H1 (cell line): ENCODE measurements at regions not wholly inside any gene's neighbourhood (a gene's known extent, or its start where the extent isn't known, plus 50 kb on each side); places are given as distances from the start of the nearest gene placed in this dataset.

Experiments
- CTCF ChIA-PET: fragments of 300-600 bp; sonication (Branson Sonifier 250); formaldehyde crosslinking; loops from one replicate; lab custom pipeline; 2021; ENCODE audit not compliant: partially characterized antibody; lab: Charles Lee
- POLR2A ChIA-PET: fragments of 300-600 bp; sonication (Branson Sonifier 250); formaldehyde crosslinking; loops from one replicate; lab custom pipeline; 2021; ENCODE audit warnings: inconsistent platforms; ENCODE audit not compliant: partially characterized antibody; lab: Charles Lee
- DNase-seq, 2 experiments: peaks; one replicate each; pipeline versions ENCODE4 v3.0.0 to v3.0.0-alpha.2; 2010 to 2022; ENCODE audit warnings: low spot score in 2 of 2, low read depth in 1 of 2, mixed read lengths in 1 of 2
- FAIRE-seq: peaks from 2 replicates; lab custom pipeline; 2011; peaks lifted over from hg19 to GRCh38; lab: Jason Lieb, UNC
- H2AFZ ChIP-seq: 2 replicates; pipeline ENCODE4 v1.8.1; 2012; ENCODE audit warnings: low read length, inconsistent platforms
- H2AK5ac ChIP-seq: 2 replicates; pipeline ENCODE4 v1.6.1; 2013; ENCODE audit warnings: low read depth, low read length
- H2BK120ac ChIP-seq: replicated peaks from 2 replicates; pipeline ENCODE3; 2013; ENCODE audit warnings: low read depth, low read length, inconsistent platforms
- H2BK12ac ChIP-seq: 2 replicates; pipeline ENCODE4 v1.6.1; 2013; ENCODE audit warnings: low read depth, low read length
- H2BK15ac ChIP-seq: 2 replicates; pipeline ENCODE4 v1.6.1; 2013; ENCODE audit warnings: low read length
- H2BK20ac ChIP-seq: 2 replicates; pipeline ENCODE4 v1.6.1; 2013; ENCODE audit warnings: low read length
- H2BK5ac ChIP-seq: 2 replicates; pipeline ENCODE4 v1.6.1; 2013; ENCODE audit warnings: low read depth, low read length
- H3K14ac ChIP-seq: 2 replicates; pipeline ENCODE4 v1.6.1; 2013; ENCODE audit warnings: inconsistent platforms; ENCODE audit not compliant: insufficient read length
- H3K18ac ChIP-seq: 2 replicates; pipeline ENCODE4 v1.6.1; 2013; ENCODE audit warnings: low read length; ENCODE audit errors: extremely low read depth
- H3K23ac ChIP-seq: 2 replicates; pipeline ENCODE4 v1.6.1; 2013; ENCODE audit warnings: inconsistent platforms; ENCODE audit not compliant: insufficient read length
- H3K23me2 ChIP-seq: 2 replicates; pipeline ENCODE4 v1.6.1; 2013; ENCODE audit warnings: low read depth, low read length
- H3K27ac ChIP-seq: 2 replicates; pipeline ENCODE4 v1.6.1; 2011; ENCODE audit warnings: low read depth, low read length, inconsistent platforms
- H3K27me3 ChIP-seq, 4 experiments: replicated peaks in 1 of 4; 1 replicate in 1 of 4; 2 replicates in 3 of 4; pipeline versions ENCODE4 v1.6.1 to v1.8.1; 2011 to 2013; ENCODE audit warnings: low read length in 3 of 4, mild to moderate bottlenecking in 3 of 4, inconsistent platforms in 2 of 4, mixed read lengths in 2 of 4, moderate library complexity in 1 of 4; ENCODE audit not compliant: control insufficient read depth in 3 of 4, insufficient read depth in 3 of 4; ENCODE audit errors: extremely low read depth in 1 of 4
- H3K36me3 ChIP-seq, 4 experiments: 2 replicates each; pipeline versions ENCODE4 v1.6.1 to v1.8.1; 2011 to 2013; ENCODE audit warnings: mild to moderate bottlenecking in 4 of 4, low read length in 3 of 4, moderate library complexity in 2 of 4, control low read depth in 1 of 4, inconsistent platforms in 1 of 4; ENCODE audit not compliant: insufficient read depth in 4 of 4, control insufficient read depth in 2 of 4
- H3K4ac ChIP-seq: replicated peaks from 2 replicates; pipeline ENCODE3; 2013; ENCODE audit warnings: low read length, low read depth, mixed read lengths, inconsistent platforms; ENCODE audit not compliant: insufficient read length
- H3K4me1 ChIP-seq, 4 experiments: replicated peaks in 1 of 4; 1 replicate in 1 of 4; 2 replicates in 3 of 4; pipeline versions ENCODE4 v1.6.1 to v1.8.1; 2011 to 2013; ENCODE audit warnings: low read length in 3 of 4, inconsistent platforms in 2 of 4, mixed read lengths in 1 of 4; ENCODE audit not compliant: insufficient read depth in 4 of 4, control insufficient read depth in 3 of 4
- H3K4me2 ChIP-seq, 2 experiments: 2 replicates each; pipeline versions ENCODE4 v1.6.1 to v1.8.1; 2011 to 2013; ENCODE audit warnings: low read depth in 2 of 2, low read length in 2 of 2, control low read depth in 1 of 2, inconsistent platforms in 1 of 2, mild to moderate bottlenecking in 1 of 2; ENCODE audit not compliant: insufficient read depth in 1 of 2
- H3K4me3 ChIP-seq, 4 experiments: fragments of 200-600, 300-600 bp in 1 of 4; sonication (generic), shearing (Covaris generic), sonication (Bioruptor Twin) in 1 of 4; 2 replicates each; pipeline versions ENCODE4 v1.5.1 to v1.8.1; 2011 to 2016; ENCODE audit warnings: low read length in 4 of 4, low read depth in 3 of 4, control low read depth in 2 of 4, inconsistent platforms in 2 of 4, mild to moderate bottlenecking in 2 of 4, mixed read lengths in 1 of 4, moderate library complexity in 1 of 4; ENCODE audit not compliant: insufficient read depth in 2 of 4; ENCODE audit errors: extremely low read depth in 1 of 4
- H3K56ac ChIP-seq: replicated peaks from 2 replicates; pipeline ENCODE3; 2013; ENCODE audit warnings: low read depth, mild to moderate bottlenecking, mixed read lengths, low read length, inconsistent platforms; ENCODE audit not compliant: insufficient read length
- H3K79me1 ChIP-seq: 2 replicates; pipeline ENCODE4 v1.6.1; 2013; ENCODE audit warnings: low read depth, low read length, control low read depth
- H3K79me2 ChIP-seq, 2 experiments: 2 replicates each; pipeline versions ENCODE4 v1.6.1 to v1.8.1; 2012 to 2013; ENCODE audit warnings: low read length in 2 of 2, mild to moderate bottlenecking in 2 of 2, inconsistent platforms in 1 of 2; ENCODE audit not compliant: insufficient read depth in 2 of 2, control insufficient read depth in 1 of 2
- H3K9ac ChIP-seq, 4 experiments: replicated peaks in 1 of 4; 1 replicate in 1 of 4; 2 replicates in 3 of 4; pipeline versions ENCODE4 v1.6.1 to v1.8.1; 2011 to 2013; ENCODE audit warnings: low read depth in 3 of 4, low read length in 3 of 4, control low read depth in 2 of 4, mild to moderate bottlenecking in 2 of 4, moderate library complexity in 2 of 4, inconsistent platforms in 1 of 4; ENCODE audit errors: extremely low read depth in 1 of 4
- H3K9me3 ChIP-seq, 2 experiments: 2 replicates each; pipeline versions ENCODE4 v1.6.1 to v1.8.1; 2012 to 2013; ENCODE audit warnings: mild to moderate bottlenecking in 2 of 2, moderate library complexity in 2 of 2, control low read depth in 1 of 2, inconsistent platforms in 1 of 2, low read depth in 1 of 2, low read length in 1 of 2, mixed read lengths in 1 of 2; ENCODE audit not compliant: insufficient read depth in 2 of 2
- H4K20me1 ChIP-seq, 2 experiments: replicated peaks in 1 of 2; 2 replicates each; pipeline versions ENCODE3 to v1.8.1; 2011 to 2013; ENCODE audit warnings: inconsistent platforms in 2 of 2, low read length in 2 of 2, mild to moderate bottlenecking in 1 of 2; ENCODE audit not compliant: insufficient read depth in 2 of 2, control insufficient read depth in 1 of 2
- H4K5ac ChIP-seq: 2 replicates; pipeline ENCODE4 v1.6.1; 2013; ENCODE audit warnings: low read length, low read depth, mixed read lengths, inconsistent platforms; ENCODE audit not compliant: insufficient read length
- H4K8ac ChIP-seq: 2 replicates; pipeline ENCODE4 v1.8.0; 2013; ENCODE audit warnings: mild to moderate bottlenecking, moderate library complexity, low read length, inconsistent platforms; ENCODE audit not compliant: insufficient read depth; ENCODE audit errors: extremely low read depth
- H4K91ac ChIP-seq: replicated peaks from 2 replicates; pipeline ENCODE3; 2013; ENCODE audit warnings: low read length, mixed read lengths, inconsistent platforms; ENCODE audit not compliant: insufficient read length
- ASH2L ChIP-seq: fragments of 200-600, 300-600 bp; sonication (generic); IDR thresholded peaks from one replicate; pipeline ENCODE4 v1.7.1; 2017; ENCODE audit warnings: low read length
- CBX5 ChIP-seq: fragments of 300-800, 300-1000 bp; sonication (generic); IDR thresholded peaks from 2 replicates; pipeline ENCODE4 v1.7.1; 2016; ENCODE audit warnings: antibody characterized with exemption, low read length, low read depth
- CBX8 ChIP-seq: fragments of 300-800, 300-1000 bp; sonication (generic); IDR thresholded peaks from 2 replicates; pipeline ENCODE4 v1.7.1; 2016; ENCODE audit warnings: low read depth, low read length, borderline replicate concordance
- EZH2 ChIP-seq: fragments of 200-600 bp; sonication (generic); IDR thresholded peaks from 2 replicates; pipeline ENCODE4 v1.7.1; 2012; ENCODE audit warnings: low read depth, mild to moderate bottlenecking, moderate library complexity, low read length, inconsistent platforms; ENCODE audit not compliant: severe bottlenecking
- HDAC6 ChIP-seq: IDR thresholded peaks from one replicate; pipeline ENCODE4 v1.7.1; 2012; ENCODE audit warnings: low read depth, mild to moderate bottlenecking, inconsistent platforms, low read length, moderate library complexity
- KDM5A ChIP-seq: fragments of 200-600 bp; IDR thresholded peaks from 2 replicates; pipeline ENCODE4 v1.7.1; 2012; ENCODE audit warnings: mild to moderate bottlenecking, low read length, inconsistent platforms, mixed read lengths
- POLR2A ChIP-seq, 2 experiments: IDR thresholded peaks; 1 replicate in 1 of 2; 2 replicates in 1 of 2; pipeline ENCODE4 v1.6.1; 2011; ENCODE audit warnings: low read depth in 2 of 2, low read length in 2 of 2, mild to moderate bottlenecking in 2 of 2; ENCODE audit errors: control extremely low read depth in 1 of 2
- RNF2 ChIP-seq: fragments of 200-900, 300-1000 bp; sonication (generic); IDR thresholded peaks from 2 replicates; pipeline ENCODE4 v1.7.1; 2016; ENCODE audit warnings: borderline replicate concordance, low read depth, mild to moderate bottlenecking, antibody characterized with exemption, low read length; ENCODE audit not compliant: poor library complexity, severe bottlenecking; ENCODE audit errors: missing control alignments
- SP2 ChIP-seq: IDR thresholded peaks from 2 replicates; pipeline ENCODE4 v1.6.1; 2012; ENCODE audit warnings: mild to moderate bottlenecking, low read length, inconsistent platforms
- SUZ12 ChIP-seq: fragments of 200-600 bp; sonication (generic); IDR thresholded peaks from 2 replicates; pipeline ENCODE4 v1.6.1; 2012; ENCODE audit warnings: mild to moderate bottlenecking, inconsistent platforms, low read length, moderate library complexity, mixed read lengths
- TBP ChIP-seq: IDR thresholded peaks from 2 replicates; pipeline ENCODE4 v1.6.1; 2011; ENCODE audit warnings: low read depth, low read length, improper control_type of control experiment
- TF ChIP-seq, protein P1 (sequence below): IDR thresholded peaks from 2 replicates; pipeline ENCODE4 v1.6.1; 2011; ENCODE audit warnings: low read length, improper control_type of control experiment
- TF ChIP-seq, protein P2 (sequence below): IDR thresholded peaks from 2 replicates; pipeline ENCODE4 v1.6.1; 2012; ENCODE audit warnings: inconsistent platforms

GRCh38 chr11:16591157-16591556 lies 147.3 kb upstream of the C11orf58 start:
- H3K9me3 ChIP-seq = no peaks in the 10 kb centered on the region
- H2BK12ac ChIP-seq = no peak overlapping the region
- FAIRE-seq = no peak
- no peak overlapping the region for H2BK120ac ChIP-seq
- H3K79me2 ChIP-seq = no peaks in the 10 kb centered on the region
- CTCF ChIA-PET = no interaction called here
- H2BK15ac ChIP-seq = no peak overlapping the region
- H2BK20ac ChIP-seq = no peak overlapping the region
- POLR2A ChIA-PET = no interaction called here
- H4K5ac ChIP-seq = no peak overlapping the region
- no peak overlapping the region for H3K56ac ChIP-seq
- no peak overlapping the region for H3K18ac ChIP-seq
- H2AFZ ChIP-seq = no peak overlapping the region
- H3K14ac ChIP-seq = no peak overlapping the region
- no peak overlapping the region for H3K27ac ChIP-seq
- TF ChIP-seq TBP (no peak), CBX8 (no peak), EZH2 (no peak), CBX5 (no peak), ASH2L (no peak), RNF2 (no peak), SUZ12 (no peak), HDAC6 (no peak), POLR2A (IDR thresholded peaks at IDR 0.05; ENCODE audit: control extremely low read depth in 1 of 2, low read depth in 2 of 2, low read length in 2 of 2) (no peak), KDM5A (no peak), SP2 (no peak)
- TF ChIP-seq, protein P1, sequence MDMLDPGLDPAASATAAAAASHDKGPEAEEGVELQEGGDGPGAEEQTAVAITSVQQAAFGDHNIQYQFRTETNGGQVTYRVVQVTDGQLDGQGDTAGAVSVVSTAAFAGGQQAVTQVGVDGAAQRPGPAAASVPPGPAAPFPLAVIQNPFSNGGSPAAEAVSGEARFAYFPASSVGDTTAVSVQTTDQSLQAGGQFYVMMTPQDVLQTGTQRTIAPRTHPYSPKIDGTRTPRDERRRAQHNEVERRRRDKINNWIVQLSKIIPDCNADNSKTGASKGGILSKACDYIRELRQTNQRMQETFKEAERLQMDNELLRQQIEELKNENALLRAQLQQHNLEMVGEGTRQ = no peak
- TF ChIP-seq, protein P2, sequence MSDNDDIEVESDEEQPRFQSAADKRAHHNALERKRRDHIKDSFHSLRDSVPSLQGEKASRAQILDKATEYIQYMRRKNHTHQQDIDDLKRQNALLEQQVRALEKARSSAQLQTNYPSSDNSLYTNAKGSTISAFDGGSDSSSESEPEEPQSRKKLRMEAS = no peak
- TF ChIP-seq, all 59 proteins: peak for 0
- Histone ChIP-seq H4K20me1 (no peaks in the 10 kb centered on the region), H2BK5ac (no peak overlapping the region), H2AK5ac (no peak overlapping the region), H3K23ac (no peak overlapping the region), H4K8ac (no peak overlapping the region), H3K4me3 (no peak overlapping the region), H3K27me3 (no peaks in the 10 kb centered on the region), H3K9ac (no peak overlapping the region), H3K79me1 (no peaks in the 10 kb centered on the region), H3K36me3 (no peaks in the 10 kb centered on the region), H3K4ac (no peak overlapping the region), H3K4me1 (no peaks in the 10 kb centered on the region), H3K23me2 (no peaks in the 10 kb centered on the region), H3K4me2 (no peak overlapping the region), H4K91ac (no peak overlapping the region)
- DNase-seq = no peak
